ENCODE measurements at regions not wholly inside any gene's neighbourhood (a gene's known extent, or its start where the extent isn't known, plus 50 kb on each side); places are given as distances from the start of the nearest gene placed in this dataset.

- no peak overlapping the region for H3K4me3 ChIP-seq (replicated peaks; ENCODE audit: low read depth, low read length)
- no peak for DNase-seq (ENCODE audit: low read depth)
- TF ChIP-seq, protein P1, sequence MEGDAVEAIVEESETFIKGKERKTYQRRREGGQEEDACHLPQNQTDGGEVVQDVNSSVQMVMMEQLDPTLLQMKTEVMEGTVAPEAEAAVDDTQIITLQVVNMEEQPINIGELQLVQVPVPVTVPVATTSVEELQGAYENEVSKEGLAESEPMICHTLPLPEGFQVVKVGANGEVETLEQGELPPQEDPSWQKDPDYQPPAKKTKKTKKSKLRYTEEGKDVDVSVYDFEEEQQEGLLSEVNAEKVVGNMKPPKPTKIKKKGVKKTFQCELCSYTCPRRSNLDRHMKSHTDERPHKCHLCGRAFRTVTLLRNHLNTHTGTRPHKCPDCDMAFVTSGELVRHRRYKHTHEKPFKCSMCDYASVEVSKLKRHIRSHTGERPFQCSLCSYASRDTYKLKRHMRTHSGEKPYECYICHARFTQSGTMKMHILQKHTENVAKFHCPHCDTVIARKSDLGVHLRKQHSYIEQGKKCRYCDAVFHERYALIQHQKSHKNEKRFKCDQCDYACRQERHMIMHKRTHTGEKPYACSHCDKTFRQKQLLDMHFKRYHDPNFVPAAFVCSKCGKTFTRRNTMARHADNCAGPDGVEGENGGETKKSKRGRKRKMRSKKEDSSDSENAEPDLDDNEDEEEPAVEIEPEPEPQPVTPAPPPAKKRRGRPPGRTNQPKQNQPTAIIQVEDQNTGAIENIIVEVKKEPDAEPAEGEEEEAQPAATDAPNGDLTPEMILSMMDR (IDR thresholded peaks at IDR 0.05; ENCODE audit: low read length, missing control alignments), result no peak
These were observed 96.2 kb upstream of the SPRY1 start for GRCh38 chr4:123300222-123301039.

- H3K4me3 ChIP-seq (replicated peaks; ENCODE audit: low read depth, low read length), result no peak overlapping the region
- TF ChIP-seq, protein P1 (IDR thresholded peaks at IDR 0.05; ENCODE audit: low read length, missing control alignments), result no peak
- no peak for DNase-seq (ENCODE audit: low read depth)
These were observed 94.7 kb upstream of the SPRY1 start for GRCh38 chr4:123301923-123302322.

DNA sequence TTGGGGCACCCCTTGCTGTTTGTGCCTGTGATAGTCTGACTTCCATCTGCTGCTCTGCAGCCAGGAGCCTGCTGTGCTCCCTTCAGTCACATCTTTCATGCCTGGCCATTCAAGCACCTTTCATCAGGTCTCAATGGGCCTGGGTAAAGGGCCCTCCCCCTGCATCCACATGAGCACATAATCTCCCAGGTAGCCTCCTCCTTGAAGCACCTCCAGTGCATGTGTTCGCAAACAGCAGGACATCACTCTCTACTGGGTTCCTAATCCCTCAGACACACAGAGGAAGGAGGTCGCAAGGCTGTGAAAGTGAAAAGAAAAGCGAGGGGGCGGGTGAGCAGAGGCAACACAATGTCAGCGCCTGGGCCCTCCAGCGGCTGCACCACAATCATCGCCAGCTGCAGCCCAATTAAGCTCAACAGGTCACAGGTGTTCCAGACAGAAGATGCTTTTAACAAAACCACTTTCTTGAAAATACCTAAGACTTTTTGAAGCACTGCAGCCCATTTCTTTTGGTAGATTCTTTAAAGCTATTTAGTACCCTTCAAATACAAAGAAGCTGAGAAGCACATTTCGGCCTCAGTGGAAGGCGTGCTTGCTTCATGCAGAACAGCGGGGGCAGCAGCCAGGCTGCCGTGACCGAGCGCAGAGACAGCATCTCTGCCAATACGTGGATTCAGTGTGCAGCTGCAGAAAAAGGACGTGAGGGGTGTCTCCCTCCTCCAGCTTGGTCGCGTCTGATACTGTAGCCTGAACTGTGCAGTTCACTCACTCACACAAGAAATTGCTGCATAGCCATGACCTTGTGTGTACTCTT lies 92.2 kb upstream of the SPRY1 start:
- H3K4me3 ChIP-seq (replicated peaks; ENCODE audit: low read depth, low read length), result no peak overlapping the region
- TF ChIP-seq, protein P1 (IDR thresholded peaks at IDR 0.05; ENCODE audit: low read length, missing control alignments), result no peak
- no peak for DNase-seq (ENCODE audit: low read depth)

GRCh38 chr4:123305736-123306135 lies 90.9 kb upstream of the SPRY1 start:
- no peak for DNase-seq (ENCODE audit: low read depth)
- H3K4me3 ChIP-seq (replicated peaks; ENCODE audit: low read depth, low read length), result no peak overlapping the region
- TF ChIP-seq, protein P1 (IDR thresholded peaks at IDR 0.05; ENCODE audit: low read length, missing control alignments), result no peak

DNA sequence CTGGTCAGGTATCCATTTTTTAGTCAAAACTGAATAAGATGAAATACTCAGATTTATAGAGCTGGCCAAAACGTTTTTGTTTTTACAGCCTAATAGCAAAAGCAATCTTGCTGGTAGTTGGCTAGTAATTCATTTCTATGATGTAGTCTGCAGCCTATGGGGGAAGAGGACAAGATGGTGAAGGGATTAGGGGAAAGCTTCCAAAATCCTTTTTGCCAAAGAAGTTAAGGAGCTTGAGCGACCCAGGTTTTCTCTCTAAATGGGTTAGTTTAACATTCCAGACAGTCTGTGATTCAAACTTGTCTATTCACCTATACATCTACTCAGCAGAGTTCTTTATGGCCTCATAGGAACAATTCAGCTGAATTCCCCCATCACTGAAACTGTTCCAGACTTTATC lies 89.8 kb upstream of the SPRY1 start:
- TF ChIP-seq, protein P1 (IDR thresholded peaks at IDR 0.05; ENCODE audit: low read length, missing control alignments), result no peak
- no peak for DNase-seq (ENCODE audit: low read depth)
- H3K4me3 ChIP-seq (replicated peaks; ENCODE audit: low read depth, low read length), result no peak overlapping the region

DNA sequence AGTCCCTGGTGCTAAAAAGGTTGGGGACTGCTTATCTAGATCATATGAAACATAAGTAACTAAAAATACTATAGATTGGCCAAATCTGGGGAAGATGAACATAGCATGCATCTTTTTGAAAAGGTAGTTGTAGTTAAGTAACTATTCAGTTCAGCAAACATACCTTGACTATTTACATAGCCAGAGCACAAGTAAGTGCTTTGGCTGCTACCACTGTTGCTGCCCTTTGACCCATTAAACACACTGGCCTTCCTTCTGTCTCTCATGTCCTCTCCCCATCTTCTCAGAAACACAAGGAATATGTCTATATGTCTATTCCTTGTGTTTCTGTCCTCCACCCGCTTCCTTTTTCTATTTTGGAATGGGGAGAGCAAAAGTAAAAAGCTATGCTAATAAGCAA lies 87.9 kb upstream of the SPRY1 start:
- TF ChIP-seq, protein P1 (IDR thresholded peaks at IDR 0.05; ENCODE audit: low read length, missing control alignments), result no peak
- H3K4me3 ChIP-seq (replicated peaks; ENCODE audit: low read depth, low read length), result no peak overlapping the region
- no peak for DNase-seq (ENCODE audit: low read depth)
